ENCODE measurements at regions not wholly inside any gene's neighbourhood (a gene's known extent, or its start where the extent isn't known, plus 50 kb on each side); places are given as distances from the start of the nearest gene placed in this dataset.

- no peak for TF ChIP-seq CTCF (IDR thresholded peaks at IDR 0.05; ENCODE audit: insufficient read depth, low read depth, low read length)
- no peak overlapping the region for H3K4me3 ChIP-seq (ENCODE audit: low read depth, low read length)
- DNase-seq (ENCODE audit: low read depth), result no peak
Observed at GRCh38 chr7:114843102-114843501, 78.8 kb upstream of the MDFIC start.

- TF ChIP-seq CTCF (IDR thresholded peaks at IDR 0.05; ENCODE audit: insufficient read depth, low read depth, low read length), result no peak
- no peak overlapping the region for H3K4me3 ChIP-seq (ENCODE audit: low read depth, low read length)
- peak; percentile 54 for DNase-seq (ENCODE audit: low read depth)
Observed at GRCh38 chr7:114851406-114852061, 70.4 kb upstream of the MDFIC start.

GRCh38 chr7:114852293-114852692 lies 69.6 kb upstream of the MDFIC start:
- peak; percentile 25 for DNase-seq (ENCODE audit: low read depth)
- H3K4me3 ChIP-seq (ENCODE audit: low read depth, low read length), result no peak overlapping the region
- no peak for TF ChIP-seq CTCF (IDR thresholded peaks at IDR 0.05; ENCODE audit: insufficient read depth, low read depth, low read length)

- TF ChIP-seq CTCF (IDR thresholded peaks at IDR 0.05; ENCODE audit: insufficient read depth, low read depth, low read length), result no peak
- no peak overlapping the region for H3K4me3 ChIP-seq (ENCODE audit: low read depth, low read length)
- DNase-seq (ENCODE audit: low read depth), result no peak
Observed at GRCh38 chr7:114853189-114853588, 68.7 kb upstream of the MDFIC start.

GRCh38 chr7:114854369-114854768 lies 67.5 kb upstream of the MDFIC start:
- no peak for TF ChIP-seq CTCF (IDR thresholded peaks at IDR 0.05; ENCODE audit: insufficient read depth, low read depth, low read length)

GRCh38 chr7:114856625-114857024 lies 65.3 kb upstream of the MDFIC start:
- no peak for DNase-seq (ENCODE audit: low read depth)
- H3K4me3 ChIP-seq (ENCODE audit: low read depth, low read length), result no peak overlapping the region
- no peak for TF ChIP-seq CTCF (IDR thresholded peaks at IDR 0.05; ENCODE audit: insufficient read depth, low read depth, low read length)

More at GRCh38 chr7:114854369-114854768, 67.5 kb upstream of the MDFIC start:
- no peak for DNase-seq (ENCODE audit: low read depth)
- no peak overlapping the region for H3K4me3 ChIP-seq (ENCODE audit: low read depth, low read length)

- no peak for DNase-seq (ENCODE audit: low read depth)
- H3K4me3 ChIP-seq (ENCODE audit: low read depth, low read length), result no peak overlapping the region
- no peak for TF ChIP-seq CTCF (IDR thresholded peaks at IDR 0.05; ENCODE audit: insufficient read depth, low read depth, low read length)
Observed at GRCh38 chr7:114857605-114858004, 64.3 kb upstream of the MDFIC start.
